ENCODE measurements at regions not wholly inside any gene's neighbourhood (a gene's known extent, or its start where the extent isn't known, plus 50 kb on each side); places are given as distances from the start of the nearest gene placed in this dataset.

GRCh38 chr12:24270965-24271364 is 321.5 kb upstream of the SOX5 start:
- no TSS peak for BruUV-seq (replicated peaks)
- ATAC-seq (no peak), DNase-seq (ENCODE audit: low spot score) (no peak), FAIRE-seq (no peak)
- 60% methylated on average over 2 of the region's 2 CpGs for WGBS (ENCODE audit: low lambda C conversion rate)
- no peaks in the 10 kb centered on the region for H3K9me3 ChIP-seq (ENCODE audit: low read length)
- no peak overlapping the region for H3K27ac ChIP-seq (ENCODE audit: extremely low read length, insufficient read depth, low read length)
- H3K4me2 ChIP-seq (ENCODE audit: low read depth, low read length): no peak overlapping the region
- H3K4me1 ChIP-seq (ENCODE audit: insufficient read depth, low read length): peaks cover 8% of the 10 kb centered on the region
- no peaks in the 10 kb centered on the region for H3K79me2 ChIP-seq (ENCODE audit: insufficient read depth, low read length)
- H4K20me1 ChIP-seq (ENCODE audit: insufficient read depth, low read length): no peaks in the 10 kb centered on the region
- H3K36me3 ChIP-seq (replicated peaks in 1 of 2; ENCODE audit: control insufficient read depth in 1 of 2, insufficient read depth in 2 of 2, low read length in 2 of 2): no peaks in the 10 kb centered on the region
- no peak overlapping the region for H3K9ac ChIP-seq (ENCODE audit: insufficient read depth, low read depth, low read length)
- in situ Hi-C loops (cut with HindIII; ENCODE audit: extremely low pct_ligation_motif_present, low pct_unique_long_range_greater_than_20kb): no loop called here
- no peak overlapping the region for H2AFZ ChIP-seq (ENCODE audit: low read length)
- no peaks in the 10 kb centered on the region for H3K27me3 ChIP-seq (ENCODE audit: control insufficient read depth in 1 of 2, insufficient read depth in 2 of 2, low read length in 2 of 2)
- no peak overlapping the region for H3K4me3 ChIP-seq (replicated peaks in 1 of 3; ENCODE audit: insufficient read depth in 1 of 3, low read depth in 2 of 3, low read length in 3 of 3)
- POLR2A ChIA-PET: no interaction called here
- TF ChIP-seq GTF2F1 (IDR thresholded peaks at IDR 0.05; ENCODE audit: low read length) (no peak), RAD21 (CRISPR knock-in tag; IDR thresholded peaks at IDR 0.05) (no peak), MAX (IDR thresholded peaks at IDR 0.05) (no peak), ZNF788 (CRISPR knock-in tag; IDR thresholded peaks at IDR 0.05; ENCODE audit: borderline replicate concordance) (no peak), MYC (CRISPR knock-in tag; IDR thresholded peaks at IDR 0.05; ENCODE audit: borderline replicate concordance) (no peak), ZNF446 (CRISPR knock-in tag; IDR thresholded peaks at IDR 0.05) (no peak), TRIM24 (CRISPR knock-in tag; IDR thresholded peaks at IDR 0.05) (no peak), DMTF1 (CRISPR knock-in tag; IDR thresholded peaks at IDR 0.05) (no peak), CENPT (CRISPR knock-in tag; IDR thresholded peaks at IDR 0.05; ENCODE audit: low read depth) (no peak), SRY (CRISPR knock-in tag; IDR thresholded peaks at IDR 0.05) (no peak), MXD4 (CRISPR knock-in tag; IDR thresholded peaks at IDR 0.05) (no peak), NKX3-1 (CRISPR knock-in tag; IDR thresholded peaks at IDR 0.05) (no peak), GLI4 (CRISPR knock-in tag; IDR thresholded peaks at IDR 0.05; ENCODE audit: borderline replicate concordance) (no peak), EZH2 (conservative IDR thresholded peaks at IDR 0.05; ENCODE audit: low read depth, low read length) (no peak), MTF2 (CRISPR knock-in tag; IDR thresholded peaks at IDR 0.05; ENCODE audit: borderline replicate concordance) (no peak), SMAD9 (CRISPR knock-in tag; IDR thresholded peaks at IDR 0.05) (no peak), ZC3H13 (CRISPR knock-in tag; IDR thresholded peaks at IDR 0.05) (no peak), POLR2AphosphoS5 (IDR thresholded peaks at IDR 0.05; ENCODE audit: low read depth, low read length) (no peak), ZNF569 (CRISPR knock-in tag; IDR thresholded peaks at IDR 0.05; ENCODE audit: borderline replicate concordance) (no peak), RARG (CRISPR knock-in tag; IDR thresholded peaks at IDR 0.05; ENCODE audit: low read depth) (no peak)
- CTCF ChIA-PET (ENCODE audit: low intra/inter-chr PET ratio, low total read pairs): no interaction called here
- intact Hi-C loops (cut with micrococcal nuclease; ENCODE audit: unreplicated experiment): loop anchor here (1.0 kb wide), 1 partner anchor 259 kb away; no protein-coding TSS in a partner anchor

All from HepG2 (cell line).